CD4-positive, alpha-beta T cell treated with Interleukin-2 at 100 ng/mL for 4 hours (primary cell): ENCODE measurements at regions not wholly inside any gene's neighbourhood (a gene's known extent, or its start where the extent isn't known, plus 50 kb on each side); places are given as distances from the start of the nearest gene placed in this dataset.
"Not testable (repeated sequence)": the region's sequence is repeated elsewhere in the genome, so short reads cannot be mapped to it uniquely, and the experiment has no call there.

Experiments
- DNase-seq: peaks from one replicate; pipeline ENCODE4 v3.0.0-alpha.2; 2020; ENCODE audit warnings: low spot score

DNA sequence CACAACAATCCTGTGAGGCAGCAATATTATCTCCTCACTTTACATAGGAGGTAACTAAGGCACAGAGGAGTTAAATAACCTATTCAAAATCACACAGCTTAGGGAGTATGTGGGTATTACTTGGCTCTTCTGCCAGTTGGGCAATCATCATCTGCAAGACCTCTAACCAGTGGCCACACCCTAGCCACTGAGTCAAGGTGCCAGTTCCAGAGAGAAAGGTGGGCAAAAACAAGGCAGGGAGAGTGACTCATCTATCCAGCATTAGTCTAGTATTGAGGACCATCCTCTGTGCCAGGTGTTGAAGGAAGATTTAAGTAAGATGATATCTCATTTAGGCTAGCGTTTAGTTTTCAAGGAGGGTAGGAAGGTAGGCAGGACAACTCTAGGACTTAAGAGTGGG, 113.9 kb upstream of the EOLA2 start:
- DNase-seq = no peak

DNA sequence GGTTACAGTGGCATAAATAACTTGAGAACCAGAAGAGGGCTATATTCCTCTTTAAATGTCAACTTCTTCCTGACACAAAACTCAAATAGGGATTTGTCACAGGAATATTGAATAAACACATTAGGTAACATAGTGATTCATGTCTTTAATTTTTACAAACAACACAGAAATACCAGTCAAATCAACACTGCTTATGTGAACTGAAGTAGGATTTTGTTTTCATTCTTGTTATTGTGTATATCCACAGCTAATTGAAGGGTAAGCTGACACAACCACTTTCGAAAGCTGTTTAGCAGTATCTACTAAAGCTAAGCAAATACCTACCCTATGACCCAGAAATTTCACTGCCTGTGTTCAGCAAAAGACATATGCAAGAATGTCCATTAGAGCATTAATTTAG, 120.4 kb upstream of the EOLA2 start:
- DNase-seq = no peak

GRCh38 chrX:150060406-150060805, 122.1 kb upstream of the EOLA2 start:
- DNase-seq = no peak

GRCh38 chrX:150062292-150063137, 124.2 kb upstream of the EOLA2 start:
- no peak for DNase-seq

DNA sequence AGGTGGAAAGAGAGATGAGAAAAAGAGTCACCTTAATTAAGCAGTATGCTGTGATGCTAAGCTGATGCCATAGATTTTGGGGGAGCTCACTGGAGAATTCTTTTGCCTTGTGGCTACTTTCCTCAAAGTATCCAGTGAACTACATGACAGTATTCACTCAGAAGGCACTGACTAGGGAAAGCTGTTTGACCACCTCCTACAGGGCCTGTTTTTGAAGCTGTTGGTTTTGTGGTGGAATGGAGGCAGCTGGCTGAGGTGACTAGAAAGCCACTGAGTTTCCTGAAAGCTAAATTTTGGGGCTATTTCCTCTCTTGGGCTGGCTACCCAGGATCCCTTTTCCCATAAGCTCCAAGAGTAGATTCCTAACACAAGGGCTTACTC, 124.8 kb upstream of the EOLA2 start:
- no peak for DNase-seq

GRCh38 chrX:150063674-150064073, 125.4 kb upstream of the EOLA2 start:
- no peak for DNase-seq

GRCh38 chrX:150074175-150074574, 135.9 kb upstream of the EOLA2 start:
- no peak for DNase-seq

DNA sequence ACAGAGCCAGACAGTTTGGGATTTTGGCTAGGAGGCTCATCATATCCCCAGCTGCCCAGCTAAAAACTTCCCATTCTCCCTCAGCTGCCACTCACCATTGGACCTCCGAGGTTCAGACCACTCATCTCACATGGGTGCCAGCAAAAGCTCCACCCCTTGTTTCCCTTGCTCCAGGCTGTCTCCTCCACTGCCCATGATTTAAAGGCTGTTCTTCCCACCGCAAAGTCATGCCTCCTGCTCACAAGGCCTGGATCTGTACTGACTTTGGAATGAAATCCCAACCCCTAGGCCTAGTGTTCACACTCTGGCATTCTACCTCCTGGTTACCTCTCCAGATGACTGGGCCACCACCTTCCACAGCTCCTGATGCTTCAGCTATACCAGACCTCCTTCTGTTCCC, 142.2 kb upstream of the EOLA2 start:
- DNase-seq = no peak

GRCh38 chrX:150081076-150081475, 142.8 kb upstream of the EOLA2 start:
- DNase-seq = no peak

DNA sequence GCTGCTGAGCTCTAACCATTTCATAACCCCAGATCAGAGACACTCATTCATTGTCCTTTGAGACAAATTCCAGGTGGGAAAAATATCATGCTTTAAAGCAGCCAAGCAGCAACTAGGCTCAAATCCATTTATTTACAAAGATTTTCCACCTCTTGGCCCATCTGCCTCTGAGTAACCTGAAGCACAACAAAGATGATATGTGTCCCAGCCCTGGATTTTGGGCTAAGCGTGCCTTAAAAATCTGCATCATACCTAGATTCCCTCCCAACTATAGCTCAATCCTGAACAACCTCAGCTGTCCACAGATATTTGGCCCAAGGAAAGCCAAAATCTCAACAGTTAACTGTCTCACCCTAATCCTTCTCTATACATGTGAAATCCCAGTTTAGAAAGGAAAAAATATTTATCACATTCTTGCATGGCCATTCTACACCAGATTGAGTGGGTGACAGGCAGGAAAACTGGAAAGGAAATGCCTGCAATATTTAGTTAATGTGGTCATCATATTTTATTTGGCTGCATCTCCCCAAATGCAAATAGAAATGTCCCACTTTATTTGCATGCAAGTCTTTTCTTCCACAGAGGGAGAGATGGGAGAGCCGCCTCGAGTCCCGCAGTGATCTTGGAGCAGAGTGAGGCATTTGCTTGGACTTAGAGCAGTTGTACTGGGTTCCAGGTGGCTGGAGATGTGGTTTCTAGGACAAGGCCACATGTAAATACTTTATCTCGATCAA, 146.4 kb upstream of the EOLA2 start:
- no peak for DNase-seq

DNA sequence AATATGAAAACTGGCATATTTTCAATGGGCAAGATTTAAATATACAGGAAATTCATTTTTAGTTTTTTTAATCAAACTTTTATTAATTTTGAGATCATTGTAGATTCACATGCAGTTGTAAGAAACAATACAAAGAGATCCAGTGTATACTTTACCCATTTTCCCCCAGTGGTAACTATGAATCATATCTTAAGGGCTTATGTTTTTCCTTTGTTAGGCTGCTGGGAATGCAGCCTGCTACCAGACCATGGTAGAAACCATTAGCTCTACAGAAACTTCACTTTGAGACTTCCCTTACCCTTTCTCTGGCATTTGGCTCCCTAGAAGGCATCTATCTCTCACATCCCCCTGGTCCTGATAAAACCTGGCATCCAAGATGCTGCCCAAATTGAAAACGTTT, 147.6 kb upstream of the EOLA2 start:
- no peak for DNase-seq

DNA sequence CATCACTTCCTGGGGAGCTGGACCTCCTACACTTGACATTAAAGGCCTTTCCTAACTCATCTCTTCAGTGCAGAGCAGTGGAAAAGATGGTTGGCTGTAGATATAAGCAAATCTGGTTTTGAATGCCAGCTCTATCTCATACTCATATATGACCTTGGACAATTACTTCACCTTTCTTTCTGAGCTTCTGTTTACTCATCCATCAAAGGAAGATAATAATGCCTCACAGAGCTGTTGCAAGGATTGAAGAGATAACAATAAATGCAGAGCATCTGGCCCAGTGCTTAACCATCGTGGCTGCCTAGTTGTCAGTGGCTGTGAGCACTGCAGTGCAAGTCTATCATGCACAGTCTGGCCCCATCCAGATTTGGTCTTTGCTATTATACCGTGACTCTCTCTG, 148.1 kb upstream of the EOLA2 start:
- no peak for DNase-seq

- no peak for DNase-seq
Measured at GRCh38 chrX:150087612-150088011, 149.3 kb upstream of the EOLA2 start.

DNA sequence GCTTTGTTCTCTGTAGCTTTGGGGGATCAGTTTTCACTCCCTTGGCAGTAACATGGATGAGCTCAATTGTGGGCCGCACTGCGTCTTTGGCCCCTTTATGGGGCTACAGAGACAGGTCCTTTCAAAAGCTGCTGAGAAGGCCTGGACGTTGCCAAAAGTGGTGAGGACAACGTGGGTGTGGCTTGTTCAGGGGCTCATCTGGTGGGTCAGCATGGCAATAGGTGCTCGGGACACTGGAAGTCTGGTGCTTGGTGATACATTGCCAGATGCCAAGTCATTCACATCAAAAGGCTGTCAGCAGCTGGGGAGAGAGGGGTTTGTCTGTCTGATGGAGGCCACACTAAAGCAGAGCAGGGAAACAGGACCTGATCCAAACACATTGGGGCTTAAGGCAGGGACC, 149.8 kb upstream of the EOLA2 start:
- no peak for DNase-seq

DNA sequence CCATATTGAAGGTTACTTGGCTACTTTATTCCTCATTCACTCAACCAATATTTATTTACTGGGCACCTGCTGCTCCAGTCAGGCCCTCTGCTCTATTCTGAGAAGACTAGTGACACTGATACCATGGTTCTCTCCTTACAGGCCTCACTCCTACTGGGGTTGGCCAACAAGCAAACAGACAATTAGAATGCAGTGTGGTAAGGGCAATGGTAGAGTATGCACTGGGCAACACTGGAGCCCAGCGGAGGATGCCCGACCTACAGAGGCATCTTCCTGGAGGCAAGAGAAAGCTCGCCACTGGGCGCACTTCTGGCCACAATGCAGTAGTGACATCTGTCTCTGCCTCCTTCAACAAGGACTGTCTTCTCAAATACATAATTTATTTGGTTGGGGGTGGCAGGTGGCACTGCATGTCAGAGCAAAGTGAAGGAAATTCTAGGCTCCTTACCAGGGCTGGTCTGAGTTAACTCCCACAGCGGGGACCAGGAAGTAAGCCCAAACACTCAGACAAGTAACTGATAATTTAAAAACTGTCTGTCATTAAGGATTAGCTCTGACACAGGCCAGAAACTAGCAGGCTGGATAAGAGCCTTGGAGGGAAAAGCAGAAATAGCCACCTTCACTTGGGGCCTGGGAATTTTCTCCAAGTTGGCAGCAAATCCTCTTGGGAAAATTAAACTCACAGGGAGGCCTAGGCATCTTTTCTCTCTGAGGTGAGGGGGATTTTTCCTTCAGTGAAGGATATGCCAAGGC, 150.7 kb upstream of the EOLA2 start:
- DNase-seq = no peak

GRCh38 chrX:150091300-150091699, 153.0 kb upstream of the EOLA2 start:
- DNase-seq = not testable (repeated sequence)

- no peak for DNase-seq
Measured at GRCh38 chrX:150092549-150092948, 154.3 kb upstream of the EOLA2 start.

- DNase-seq = no peak
Measured at GRCh38 chrX:150094375-150094774, 156.1 kb upstream of the EOLA2 start.

GRCh38 chrX:150094996-150095395, 156.7 kb upstream of the EOLA2 start:
- DNase-seq = no peak

- DNase-seq = no peak
Measured at GRCh38 chrX:150099316-150099715, 161.0 kb upstream of the EOLA2 start.

- DNase-seq = no peak
Measured at GRCh38 chrX:150100261-150100660, 162.0 kb upstream of the EOLA2 start.

- no peak for DNase-seq
Measured at GRCh38 chrX:150118476-150118875, 180.2 kb upstream of the EOLA2 start.

- DNase-seq = no peak
Measured at GRCh38 chrX:150119323-150119722, 181.0 kb upstream of the EOLA2 start.
